H1 (cell line): ENCODE measurements at regions not wholly inside any gene's neighbourhood (a gene's known extent, or its start where the extent isn't known, plus 50 kb on each side); places are given as distances from the start of the nearest gene placed in this dataset.

Experiments used
- CBX8 ChIP-seq: fragments of 300-800, 300-1000 bp; sonication (generic); IDR thresholded peaks from 2 replicates; pipeline ENCODE4 v1.7.1; 2016; ENCODE audit warnings: low read depth, low read length, borderline replicate concordance
- CTCF ChIP-seq, 3 experiments: IDR thresholded peaks; 1 replicate in 2 of 3; 2 replicates in 1 of 3; pipeline versions ENCODE4 v1.5.1 to v1.6.1; 2011; ENCODE audit warnings: low read length in 3 of 3, mild to moderate bottlenecking in 3 of 3, inconsistent platforms in 2 of 3, low read depth in 1 of 3, moderate library complexity in 1 of 3; ENCODE audit not compliant: insufficient read depth in 1 of 3; ENCODE audit errors: control extremely low read depth in 1 of 3
- RBBP5 ChIP-seq: IDR thresholded peaks from 2 replicates; pipeline ENCODE4 v1.7.1; 2012; ENCODE audit warnings: low read depth, mild to moderate bottlenecking, inconsistent platforms, low read length, moderate library complexity, borderline replicate concordance
- TF ChIP-seq, protein P1 (sequence below): fragments of 300-600 bp; sonication (generic); IDR thresholded peaks from 2 replicates; pipeline ENCODE4 v1.7.1; 2012; ENCODE audit warnings: low read length, moderate library complexity, mild to moderate bottlenecking, inconsistent platforms; ENCODE audit not compliant: insufficient replicate concordance

DNA sequence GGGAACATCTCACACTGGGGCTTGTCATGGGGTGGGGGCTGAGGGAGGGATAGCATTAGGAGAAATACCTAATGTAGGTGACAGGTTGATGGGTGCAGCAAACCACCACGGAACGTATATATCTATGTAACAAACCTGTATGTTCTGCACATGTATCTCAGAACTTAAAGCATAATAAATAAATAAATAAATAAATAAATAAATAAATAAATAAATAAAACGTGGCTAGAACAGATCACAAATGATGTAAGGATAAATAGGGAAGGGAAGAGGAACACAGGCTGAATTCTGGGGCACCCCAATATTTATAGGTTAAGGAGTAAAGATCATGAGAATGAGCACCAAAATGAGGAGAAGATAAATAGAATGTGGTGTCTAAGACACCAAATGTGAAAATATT lies 592.2 kb downstream of the AMY1C start (continued):
- TF ChIP-seq, protein P1, sequence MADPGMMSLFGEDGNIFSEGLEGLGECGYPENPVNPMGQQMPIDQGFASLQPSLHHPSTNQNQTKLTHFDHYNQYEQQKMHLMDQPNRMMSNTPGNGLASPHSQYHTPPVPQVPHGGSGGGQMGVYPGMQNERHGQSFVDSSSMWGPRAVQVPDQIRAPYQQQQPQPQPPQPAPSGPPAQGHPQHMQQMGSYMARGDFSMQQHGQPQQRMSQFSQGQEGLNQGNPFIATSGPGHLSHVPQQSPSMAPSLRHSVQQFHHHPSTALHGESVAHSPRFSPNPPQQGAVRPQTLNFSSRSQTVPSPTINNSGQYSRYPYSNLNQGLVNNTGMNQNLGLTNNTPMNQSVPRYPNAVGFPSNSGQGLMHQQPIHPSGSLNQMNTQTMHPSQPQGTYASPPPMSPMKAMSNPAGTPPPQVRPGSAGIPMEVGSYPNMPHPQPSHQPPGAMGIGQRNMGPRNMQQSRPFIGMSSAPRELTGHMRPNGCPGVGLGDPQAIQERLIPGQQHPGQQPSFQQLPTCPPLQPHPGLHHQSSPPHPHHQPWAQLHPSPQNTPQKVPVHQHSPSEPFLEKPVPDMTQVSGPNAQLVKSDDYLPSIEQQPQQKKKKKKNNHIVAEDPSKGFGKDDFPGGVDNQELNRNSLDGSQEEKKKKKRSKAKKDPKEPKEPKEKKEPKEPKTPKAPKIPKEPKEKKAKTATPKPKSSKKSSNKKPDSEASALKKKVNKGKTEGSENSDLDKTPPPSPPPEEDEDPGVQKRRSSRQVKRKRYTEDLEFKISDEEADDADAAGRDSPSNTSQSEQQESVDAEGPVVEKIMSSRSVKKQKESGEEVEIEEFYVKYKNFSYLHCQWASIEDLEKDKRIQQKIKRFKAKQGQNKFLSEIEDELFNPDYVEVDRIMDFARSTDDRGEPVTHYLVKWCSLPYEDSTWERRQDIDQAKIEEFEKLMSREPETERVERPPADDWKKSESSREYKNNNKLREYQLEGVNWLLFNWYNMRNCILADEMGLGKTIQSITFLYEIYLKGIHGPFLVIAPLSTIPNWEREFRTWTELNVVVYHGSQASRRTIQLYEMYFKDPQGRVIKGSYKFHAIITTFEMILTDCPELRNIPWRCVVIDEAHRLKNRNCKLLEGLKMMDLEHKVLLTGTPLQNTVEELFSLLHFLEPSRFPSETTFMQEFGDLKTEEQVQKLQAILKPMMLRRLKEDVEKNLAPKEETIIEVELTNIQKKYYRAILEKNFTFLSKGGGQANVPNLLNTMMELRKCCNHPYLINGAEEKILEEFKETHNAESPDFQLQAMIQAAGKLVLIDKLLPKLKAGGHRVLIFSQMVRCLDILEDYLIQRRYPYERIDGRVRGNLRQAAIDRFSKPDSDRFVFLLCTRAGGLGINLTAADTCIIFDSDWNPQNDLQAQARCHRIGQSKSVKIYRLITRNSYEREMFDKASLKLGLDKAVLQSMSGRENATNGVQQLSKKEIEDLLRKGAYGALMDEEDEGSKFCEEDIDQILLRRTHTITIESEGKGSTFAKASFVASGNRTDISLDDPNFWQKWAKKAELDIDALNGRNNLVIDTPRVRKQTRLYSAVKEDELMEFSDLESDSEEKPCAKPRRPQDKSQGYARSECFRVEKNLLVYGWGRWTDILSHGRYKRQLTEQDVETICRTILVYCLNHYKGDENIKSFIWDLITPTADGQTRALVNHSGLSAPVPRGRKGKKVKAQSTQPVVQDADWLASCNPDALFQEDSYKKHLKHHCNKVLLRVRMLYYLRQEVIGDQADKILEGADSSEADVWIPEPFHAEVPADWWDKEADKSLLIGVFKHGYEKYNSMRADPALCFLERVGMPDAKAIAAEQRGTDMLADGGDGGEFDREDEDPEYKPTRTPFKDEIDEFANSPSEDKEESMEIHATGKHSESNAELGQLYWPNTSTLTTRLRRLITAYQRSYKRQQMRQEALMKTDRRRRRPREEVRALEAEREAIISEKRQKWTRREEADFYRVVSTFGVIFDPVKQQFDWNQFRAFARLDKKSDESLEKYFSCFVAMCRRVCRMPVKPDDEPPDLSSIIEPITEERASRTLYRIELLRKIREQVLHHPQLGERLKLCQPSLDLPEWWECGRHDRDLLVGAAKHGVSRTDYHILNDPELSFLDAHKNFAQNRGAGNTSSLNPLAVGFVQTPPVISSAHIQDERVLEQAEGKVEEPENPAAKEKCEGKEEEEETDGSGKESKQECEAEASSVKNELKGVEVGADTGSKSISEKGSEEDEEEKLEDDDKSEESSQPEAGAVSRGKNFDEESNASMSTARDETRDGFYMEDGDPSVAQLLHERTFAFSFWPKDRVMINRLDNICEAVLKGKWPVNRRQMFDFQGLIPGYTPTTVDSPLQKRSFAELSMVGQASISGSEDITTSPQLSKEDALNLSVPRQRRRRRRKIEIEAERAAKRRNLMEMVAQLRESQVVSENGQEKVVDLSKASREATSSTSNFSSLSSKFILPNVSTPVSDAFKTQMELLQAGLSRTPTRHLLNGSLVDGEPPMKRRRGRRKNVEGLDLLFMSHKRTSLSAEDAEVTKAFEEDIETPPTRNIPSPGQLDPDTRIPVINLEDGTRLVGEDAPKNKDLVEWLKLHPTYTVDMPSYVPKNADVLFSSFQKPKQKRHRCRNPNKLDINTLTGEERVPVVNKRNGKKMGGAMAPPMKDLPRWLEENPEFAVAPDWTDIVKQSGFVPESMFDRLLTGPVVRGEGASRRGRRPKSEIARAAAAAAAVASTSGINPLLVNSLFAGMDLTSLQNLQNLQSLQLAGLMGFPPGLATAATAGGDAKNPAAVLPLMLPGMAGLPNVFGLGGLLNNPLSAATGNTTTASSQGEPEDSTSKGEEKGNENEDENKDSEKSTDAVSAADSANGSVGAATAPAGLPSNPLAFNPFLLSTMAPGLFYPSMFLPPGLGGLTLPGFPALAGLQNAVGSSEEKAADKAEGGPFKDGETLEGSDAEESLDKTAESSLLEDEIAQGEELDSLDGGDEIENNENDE, result no peak
- TF ChIP-seq CTCF (IDR thresholded peaks at IDR 0.05; ENCODE audit: control extremely low read depth in 1 of 3, insufficient read depth in 1 of 3, low read depth in 1 of 3, low read length in 3 of 3) (no peak), RBBP5 (no peak), CBX8 (no peak)
